NCI-H187 treated with DMSO at 0.1 percent for 48 hours (cell line): ENCODE measurements at regions not wholly inside any gene's neighbourhood (a gene's known extent, or its start where the extent isn't known, plus 50 kb on each side); places are given as distances from the start of the nearest gene placed in this dataset.

Experiments used
- DNase-seq: peaks from one replicate; lab custom pipeline; 2025; lab: John Stamatoyannopoulos, UW

- DNase-seq, result no peak
Measured at GRCh38 chr12:108037960-108038359, 91.1 kb upstream of the WSCD2 start.

GRCh38 chr12:108039794-108040193 is 89.3 kb upstream of the WSCD2 start:
- no peak for DNase-seq

GRCh38 chr12:108040947-108041346 is 88.1 kb upstream of the WSCD2 start:
- no peak for DNase-seq

GRCh38 chr12:108043286-108043685 is 85.8 kb upstream of the WSCD2 start:
- no peak for DNase-seq

GRCh38 chr12:108043750-108044533 is 85.1 kb upstream of the WSCD2 start:
- no peak for DNase-seq

- no peak for DNase-seq
Measured at GRCh38 chr12:108046135-108046534, 83.0 kb upstream of the WSCD2 start.

GRCh38 chr12:108046650-108047049 is 82.4 kb upstream of the WSCD2 start:
- no peak for DNase-seq

GRCh38 chr12:108047071-108047550 is 82.0 kb upstream of the WSCD2 start:
- no peak for DNase-seq

- no peak for DNase-seq
Measured at GRCh38 chr12:108048686-108049085, 80.4 kb upstream of the WSCD2 start.

- no peak for DNase-seq
Measured at GRCh38 chr12:108050696-108051095, 78.4 kb upstream of the WSCD2 start.

- DNase-seq, result no peak
Measured at GRCh38 chr12:108052260-108052659, 76.8 kb upstream of the WSCD2 start.

GRCh38 chr12:108053512-108053911 is 75.6 kb upstream of the WSCD2 start:
- no peak for DNase-seq

GRCh38 chr12:108054496-108054895 is 74.6 kb upstream of the WSCD2 start:
- no peak for DNase-seq

GRCh38 chr12:108055141-108055540 is 73.9 kb upstream of the WSCD2 start:
- no peak for DNase-seq

GRCh38 chr12:108060067-108060466 is 69.0 kb upstream of the WSCD2 start:
- no peak for DNase-seq

GRCh38 chr12:108060903-108061302 is 68.2 kb upstream of the WSCD2 start:
- no peak for DNase-seq

GRCh38 chr12:108063192-108063591 is 65.9 kb upstream of the WSCD2 start:
- no peak for DNase-seq

GRCh38 chr12:108065069-108065468 is 64.0 kb upstream of the WSCD2 start:
- no peak for DNase-seq

- DNase-seq, result no peak
Measured at GRCh38 chr12:108066583-108067577, 62.2 kb upstream of the WSCD2 start.

GRCh38 chr12:108069651-108070165 is 59.4 kb upstream of the WSCD2 start:
- DNase-seq, result no peak

GRCh38 chr12:108075561-108075960 is 53.5 kb upstream of the WSCD2 start:
- no peak for DNase-seq

- DNase-seq, result no peak
Measured at GRCh38 chr12:108076556-108076955, 52.5 kb upstream of the WSCD2 start.

GRCh38 chr12:108078428-108078827 is 50.7 kb upstream of the WSCD2 start:
- no peak for DNase-seq
